Smooth muscle cell (in vitro differentiated cells): ENCODE measurements at regions not wholly inside any gene's neighbourhood (a gene's known extent, or its start where the extent isn't known, plus 50 kb on each side); places are given as distances from the start of the nearest gene placed in this dataset.
"Not testable (repeated sequence)": the region's sequence is repeated elsewhere in the genome, so short reads cannot be mapped to it uniquely, and the experiment has no call there.

Source experiments
- DNase-seq: peaks from one replicate; lab custom pipeline; 2025; ENCODE audit not compliant: unreplicated experiment; lab: John Stamatoyannopoulos, UW
- H2AFZ ChIP-seq: fragments of 200-600 bp; sonication (generic); 2 replicates; pipeline ENCODE4 v1.6.0; 2016; ENCODE audit warnings: antibody characterized with exemption, low read depth, mild to moderate bottlenecking
- H3F3A ChIP-seq: fragments of 200-600 bp; sonication (generic); 2 replicates; pipeline ENCODE4 v1.6.0; 2017; ENCODE audit warnings: antibody characterized with exemption, low read depth
- H3K27ac ChIP-seq: fragments of 200-600 bp; sonication (generic); 2 replicates; pipeline ENCODE4 v1.5.1; 2016; ENCODE audit warnings: low read depth, mild to moderate bottlenecking
- H3K27me3 ChIP-seq: fragments of 200-600 bp; sonication (generic); 2 replicates; pipeline ENCODE4 v1.6.1; 2016; ENCODE audit warnings: low read depth, mild to moderate bottlenecking
- H3K36me3 ChIP-seq: fragments of 200-600 bp; sonication (generic); 2 replicates; pipeline ENCODE4 v1.5.1; 2016; ENCODE audit warnings: low read depth
- H3K4me1 ChIP-seq: fragments of 200-600 bp; sonication (generic); 2 replicates; pipeline ENCODE4 v1.5.1; 2016; ENCODE audit warnings: low read depth
- H3K4me2 ChIP-seq: fragments of 200-600 bp; sonication (generic); 2 replicates; pipeline ENCODE4 v1.6.0; 2016; ENCODE audit warnings: mild to moderate bottlenecking
- H3K4me3 ChIP-seq: fragments of 200-600 bp; sonication (generic); 2 replicates; pipeline ENCODE4 v1.5.1; 2016; ENCODE audit warnings: mild to moderate bottlenecking
- H3K79me2 ChIP-seq: fragments of 200-600 bp; sonication (generic); 2 replicates; pipeline ENCODE4 v1.6.0; 2016; ENCODE audit warnings: low read depth, mild to moderate bottlenecking
- H3K9ac ChIP-seq: fragments of 200-600 bp; sonication (generic); 2 replicates; pipeline ENCODE4 v1.6.0; 2016; ENCODE audit warnings: low read depth
- H3K9me3 ChIP-seq: fragments of 200-600 bp; sonication (generic); replicated peaks from 2 replicates; pipeline ENCODE4 v1.5.1; 2016; ENCODE audit warnings: low read depth
- H4K20me1 ChIP-seq: fragments of 200-600 bp; sonication (generic); 2 replicates; pipeline ENCODE4 v1.6.0; 2016; ENCODE audit warnings: low read depth
- WGBS: methylation state at CpG from one replicate; pipeline ENCODE4 v1.1.7; 2016; ENCODE audit warnings: low lambda C conversion rate; 5-methylcytosine and 5-hydroxymethylcytosine counted together

DNA sequence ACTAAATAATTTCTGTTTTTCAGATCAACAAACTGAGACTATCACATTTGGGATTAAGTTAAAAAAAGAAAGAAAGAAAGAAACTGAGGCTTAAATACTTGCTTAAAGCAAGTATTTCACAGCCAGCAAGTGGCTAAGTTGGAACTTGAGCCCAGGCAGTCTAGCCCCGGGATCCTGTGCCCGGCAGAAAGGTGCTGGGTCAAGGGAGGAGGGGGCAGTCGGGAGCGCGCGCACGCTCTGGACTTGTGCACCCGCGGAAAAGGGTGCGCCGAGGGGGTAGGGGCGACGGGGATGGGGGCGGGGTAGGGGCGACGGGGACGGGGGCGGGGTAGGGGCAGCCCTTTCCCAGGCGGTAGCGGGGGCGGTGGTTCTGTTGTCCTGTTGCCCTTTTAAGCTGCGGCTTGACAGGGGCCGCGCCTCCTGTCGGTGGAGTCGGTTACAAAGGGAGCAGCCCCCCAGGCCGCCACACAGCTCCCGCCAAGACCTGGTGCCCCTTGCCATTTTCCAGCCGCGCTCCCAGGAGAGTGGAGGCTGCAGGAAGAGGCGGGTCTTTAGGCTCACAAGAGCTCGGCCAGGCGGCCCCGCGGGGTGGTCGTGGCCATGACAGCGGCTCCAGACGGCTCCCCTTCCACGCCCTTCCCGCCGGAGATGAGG lies 60.6 kb downstream of the GOLGA8T start:
- H3F3A ChIP-seq, H3K79me2 ChIP-seq, H3K27me3 ChIP-seq, H3K27ac ChIP-seq, H3K4me1 ChIP-seq, H3K9me3 ChIP-seq, DNase-seq, H3K36me3 ChIP-seq, H4K20me1 ChIP-seq, H3K9ac ChIP-seq: not testable (repeated sequence)
- Histone ChIP-seq H3K4me3 (peak overlapping the region; percentile 53), H3K4me2 (peak overlapping the region; percentile 84), H2AFZ (peak overlapping the region; percentile 72)
- 20% methylated on average over 1 of the region's 41 CpGs for WGBS

DNA sequence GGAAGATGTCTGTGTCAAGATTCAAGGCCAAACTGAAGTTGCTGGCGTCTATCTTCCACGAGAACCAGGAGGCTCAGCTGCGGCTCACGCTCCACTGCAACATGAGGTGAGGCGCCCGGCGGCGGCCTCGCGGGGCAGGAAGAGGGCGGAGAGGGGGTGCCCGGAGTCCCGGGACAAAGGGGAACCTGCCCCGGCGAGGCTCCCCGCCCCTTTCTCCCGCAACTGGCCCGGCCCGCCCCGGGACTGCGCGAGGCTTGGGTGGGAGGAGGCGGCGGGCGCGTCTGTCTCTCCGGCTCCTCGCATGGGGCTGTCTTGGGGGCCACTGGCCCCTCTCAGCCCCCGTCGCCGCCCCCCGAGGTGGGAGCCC lies 61.1 kb downstream of the GOLGA8T start:
- not testable (repeated sequence) for H3F3A ChIP-seq, DNase-seq, H3K79me2 ChIP-seq, H3K9me3 ChIP-seq, H4K20me1 ChIP-seq, H3K4me1 ChIP-seq, H3K9ac ChIP-seq, H3K36me3 ChIP-seq, H3K27ac ChIP-seq, H3K27me3 ChIP-seq
- Histone ChIP-seq H3K4me2 (peak overlapping the region; percentile 84), H3K4me3 (peak overlapping the region; percentile 53), H2AFZ (peak overlapping the region; percentile 72)
- no CpG with 5 or more reads among the region's 32 CpGs for whole genome bisulfite sequencing

DNA sequence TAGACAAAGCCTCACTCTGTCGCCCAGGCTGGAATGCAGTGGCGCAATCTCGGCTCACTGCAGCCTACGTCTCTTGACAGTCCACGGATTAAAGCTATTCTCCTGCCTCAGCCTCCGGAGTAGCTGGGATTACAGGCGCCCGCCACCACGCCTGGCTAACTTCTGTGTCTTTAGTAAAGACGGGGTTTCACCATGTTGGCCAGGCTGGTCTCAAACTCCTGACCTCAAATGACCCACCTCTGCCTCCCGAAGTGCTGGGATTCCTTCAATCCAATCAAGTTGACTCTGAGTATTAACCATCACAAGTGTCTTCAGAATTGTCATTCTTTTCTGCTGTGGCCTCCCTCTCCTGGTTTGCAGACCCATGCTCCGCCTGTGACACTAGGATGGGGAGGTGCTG lies 61.9 kb downstream of the GOLGA8T start:
- 6% methylated on average over 11 of the region's 12 CpGs for WGBS
- H3K36me3 ChIP-seq, H3K9me3 ChIP-seq, H3K27me3 ChIP-seq, H3K4me1 ChIP-seq, H3K79me2 ChIP-seq, H3K9ac ChIP-seq, H3K27ac ChIP-seq, H3F3A ChIP-seq, H2AFZ ChIP-seq, H4K20me1 ChIP-seq, DNase-seq: not testable (repeated sequence)
- H3K4me2 ChIP-seq, result peak overlapping the region; percentile 84
- peak overlapping the region; percentile 53 for H3K4me3 ChIP-seq

DNA sequence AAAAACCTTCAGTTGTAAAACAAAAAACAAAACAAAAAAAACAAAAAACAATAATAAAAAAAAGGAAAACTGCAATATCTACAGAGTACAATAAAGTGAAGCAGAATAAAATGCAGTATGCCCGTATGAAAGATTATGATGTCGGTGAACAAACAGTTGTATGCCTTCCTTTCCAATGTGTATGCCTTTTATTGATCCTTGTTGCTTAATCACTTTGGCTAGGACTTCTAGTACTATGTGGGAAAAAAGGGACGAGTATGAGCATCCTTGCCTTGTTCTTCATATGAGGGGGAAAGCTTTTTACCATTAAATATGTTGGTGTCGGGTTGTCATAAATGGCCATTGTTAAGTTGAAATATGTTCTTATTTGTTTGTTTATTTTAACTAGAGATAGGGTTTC lies 66.7 kb downstream of the GOLGA8T start:
- not testable (repeated sequence) for H3K9ac ChIP-seq, H3K27ac ChIP-seq, H3K4me2 ChIP-seq, H3K36me3 ChIP-seq, H4K20me1 ChIP-seq, H2AFZ ChIP-seq, H3K4me1 ChIP-seq, H3K27me3 ChIP-seq, H3K9me3 ChIP-seq, H3F3A ChIP-seq, DNase-seq, H3K4me3 ChIP-seq, H3K79me2 ChIP-seq
- 92% methylated on average over 3 of the region's 4 CpGs for WGBS

DNA sequence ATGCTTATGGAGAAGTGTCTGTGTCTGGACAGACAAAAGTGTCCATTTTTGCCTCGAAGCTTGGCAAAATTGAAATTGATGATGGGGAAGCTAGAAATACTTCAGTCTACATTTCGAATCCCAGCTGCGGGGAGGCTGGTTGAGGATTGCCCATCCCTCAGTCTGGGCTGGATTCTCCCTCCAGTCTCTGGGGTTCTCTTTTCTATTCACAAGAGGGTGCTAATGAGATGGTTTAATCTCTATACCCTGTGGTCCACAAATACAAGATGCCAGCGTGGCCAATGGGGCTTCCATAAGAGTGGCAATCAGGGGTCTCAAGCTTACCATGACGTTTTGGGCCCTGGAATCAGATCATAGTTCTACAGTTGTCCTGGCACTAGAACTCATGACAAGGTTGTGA lies 78.9 kb downstream of the GOLGA8T start:
- H4K20me1 ChIP-seq, H3K9ac ChIP-seq, H3F3A ChIP-seq, H3K4me2 ChIP-seq, H3K4me1 ChIP-seq, DNase-seq, H3K4me3 ChIP-seq, H3K36me3 ChIP-seq, H3K27me3 ChIP-seq, H3K79me2 ChIP-seq, H3K9me3 ChIP-seq, H3K27ac ChIP-seq, H2AFZ ChIP-seq: not testable (repeated sequence)
- no CpG with 5 or more reads among the region's 5 CpGs for WGBS

DNA sequence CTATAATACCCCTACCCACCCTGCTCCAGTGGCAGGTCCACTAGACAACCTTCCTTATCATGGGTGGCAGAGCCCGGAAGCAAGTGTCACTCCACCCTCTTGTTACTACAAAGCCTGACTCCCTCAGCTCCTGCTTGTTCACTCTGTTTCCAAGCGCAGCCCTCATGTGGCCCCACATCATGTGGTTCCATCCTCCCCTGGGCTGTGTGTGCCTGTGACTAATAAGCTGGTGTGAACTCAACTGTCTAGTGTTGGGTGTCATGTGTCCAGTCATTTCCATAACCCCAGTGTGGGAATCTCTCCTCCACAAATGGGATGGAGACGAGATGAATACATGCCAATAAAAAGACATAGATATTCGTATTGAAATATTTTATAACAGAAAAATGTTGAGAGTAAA lies 87.0 kb downstream of the GOLGA8T start:
- no CpG with 5 or more reads among the region's 4 CpGs for whole genome bisulfite sequencing
- not testable (repeated sequence) for H3K4me2 ChIP-seq, H3F3A ChIP-seq, DNase-seq, H2AFZ ChIP-seq, H3K36me3 ChIP-seq, H3K4me1 ChIP-seq, H3K27me3 ChIP-seq, H3K27ac ChIP-seq, H3K4me3 ChIP-seq, H3K79me2 ChIP-seq, H3K9me3 ChIP-seq, H3K9ac ChIP-seq, H4K20me1 ChIP-seq

DNA sequence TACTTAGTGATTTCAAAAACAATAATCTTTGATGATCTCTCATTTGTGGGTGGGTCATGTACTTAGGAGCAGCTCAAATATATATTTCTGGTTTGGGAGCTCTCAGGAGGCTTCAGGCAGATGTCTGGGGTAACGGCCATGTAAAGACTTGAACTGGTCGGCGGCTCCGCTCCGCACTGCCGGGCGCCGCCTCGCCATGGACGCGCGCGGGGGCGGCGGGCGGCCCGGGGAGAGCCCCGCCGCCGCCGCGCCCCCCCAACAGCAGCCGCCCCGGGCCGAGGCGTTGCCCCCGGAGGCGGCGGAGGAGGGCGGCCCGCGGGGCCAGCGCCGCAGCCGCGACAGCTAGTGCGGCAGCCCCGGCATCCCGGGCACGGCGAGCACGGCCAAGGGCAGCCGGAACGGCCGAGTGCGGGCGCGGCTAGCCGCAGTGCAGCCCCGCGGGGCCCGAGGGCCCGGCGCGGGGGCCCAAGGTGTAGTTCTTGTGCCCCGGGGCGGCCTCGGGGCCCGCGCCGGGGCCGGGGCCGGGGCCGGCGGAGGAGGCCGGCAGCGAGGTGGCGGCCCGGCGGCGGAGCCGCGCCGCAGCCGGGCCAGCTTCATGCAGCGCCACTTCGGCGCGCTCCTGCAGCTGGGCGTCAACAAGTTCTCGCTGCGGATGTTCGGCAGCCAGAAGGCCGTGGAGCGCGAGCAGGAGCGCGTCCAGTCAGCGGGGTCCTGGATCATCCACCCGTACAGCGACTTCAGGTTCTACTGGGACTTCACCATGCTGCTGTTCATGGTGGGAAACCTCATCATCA lies 88.1 kb downstream of the GOLGA8T start:
- not testable (repeated sequence) for H4K20me1 ChIP-seq, H2AFZ ChIP-seq, H3K36me3 ChIP-seq, H3K27ac ChIP-seq, H3F3A ChIP-seq, H3K4me1 ChIP-seq, H3K4me2 ChIP-seq, DNase-seq, H3K27me3 ChIP-seq, H3K9me3 ChIP-seq, H3K9ac ChIP-seq, H3K4me3 ChIP-seq, H3K79me2 ChIP-seq
- WGBS, result 0% methylated on average over 13 of the region's 91 CpGs

DNA sequence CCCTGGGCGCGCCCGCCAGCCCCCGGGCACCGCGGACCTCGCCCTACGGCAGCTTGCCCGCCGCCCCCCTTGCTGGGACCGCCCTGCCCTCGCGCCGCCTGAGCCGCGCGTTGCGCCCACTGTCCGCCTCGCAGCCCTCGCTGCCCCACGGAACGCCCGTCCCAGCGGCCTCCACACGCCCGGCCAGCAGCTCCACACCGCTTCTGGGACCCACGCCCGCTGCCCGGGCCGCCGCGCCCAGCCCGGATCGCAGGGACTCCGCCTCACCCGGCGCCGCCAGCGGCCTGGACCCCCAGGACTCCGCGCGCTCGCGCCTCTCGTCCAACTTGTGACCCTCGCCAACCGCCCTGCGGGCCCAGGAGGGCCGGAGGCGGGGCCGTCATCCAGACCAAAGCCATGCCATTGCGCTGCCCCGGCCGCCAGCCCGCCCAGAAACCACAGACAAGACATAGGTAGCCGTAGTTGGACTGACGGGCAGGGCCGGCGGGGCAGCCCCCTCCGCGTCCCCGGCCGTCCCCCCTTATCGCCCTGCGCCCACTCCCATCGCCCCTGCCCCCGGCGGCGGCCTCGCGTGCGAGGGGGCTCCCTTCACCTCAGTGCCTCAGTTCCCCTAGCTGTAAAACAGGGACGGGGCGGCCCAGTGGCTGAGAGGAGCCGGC lies 90.5 kb downstream of the GOLGA8T start:
- not testable (repeated sequence) for H3K9me3 ChIP-seq, DNase-seq, H2AFZ ChIP-seq, H3K27me3 ChIP-seq, H3K4me3 ChIP-seq, H3K36me3 ChIP-seq, H4K20me1 ChIP-seq, H3K79me2 ChIP-seq, H3K9ac ChIP-seq, H3K4me1 ChIP-seq, H3F3A ChIP-seq, H3K27ac ChIP-seq
- peak overlapping the region; percentile 59 for H3K4me2 ChIP-seq
- 3% methylated on average over 19 of the region's 77 CpGs for WGBS
